Hepatocyte (in vitro differentiated cells): ENCODE measurements at regions not wholly inside any gene's neighbourhood (a gene's known extent, or its start where the extent isn't known, plus 50 kb on each side); places are given as distances from the start of the nearest gene placed in this dataset.

Experiments used
- DNase-seq: peaks from one replicate; pipeline ENCODE4 v3.0.0-alpha.2; 2016; ENCODE audit warnings: low spot score
- H2AFZ ChIP-seq: fragments of 200-600 bp; sonication (generic); 2 replicates; pipeline ENCODE4 v1.6.0; 2016; ENCODE audit warnings: antibody characterized with exemption, mild to moderate bottlenecking
- H3K27ac ChIP-seq: fragments of 200-600 bp; sonication (generic); 2 replicates; pipeline ENCODE4 v1.5.1; 2016; ENCODE audit warnings: mild to moderate bottlenecking
- H3K27me3 ChIP-seq: fragments of 200-600 bp; sonication (generic); 2 replicates; pipeline ENCODE4 v1.6.1; 2016
- H3K36me3 ChIP-seq: fragments of 200-600 bp; sonication (generic); replicated peaks from 2 replicates; pipeline ENCODE4 v1.5.1; 2016; ENCODE audit warnings: low read depth; ENCODE audit not compliant: insufficient read depth
- H3K4me1 ChIP-seq: fragments of 200-600 bp; sonication (generic); 2 replicates; pipeline ENCODE4 v1.5.1; 2016; ENCODE audit warnings: mild to moderate bottlenecking, moderate library complexity; ENCODE audit not compliant: insufficient read depth
- H3K4me2 ChIP-seq: fragments of 200-600 bp; sonication (generic); 2 replicates; pipeline ENCODE4 v1.6.0; 2016
- H3K4me3 ChIP-seq: fragments of 200-600 bp; sonication (generic); 2 replicates; pipeline ENCODE4 v1.5.1; 2016; ENCODE audit warnings: mild to moderate bottlenecking
- H3K79me2 ChIP-seq: fragments of 200-600 bp; sonication (generic); 2 replicates; pipeline ENCODE4 v1.6.0; 2017; ENCODE audit warnings: mild to moderate bottlenecking
- H3K9me2 ChIP-seq: fragments of 200-600 bp; sonication (generic); replicated peaks from 2 replicates; pipeline ENCODE4 v1.6.0; 2017; ENCODE audit warnings: mild to moderate bottlenecking; ENCODE audit not compliant: insufficient read depth
- H3K9me3 ChIP-seq: fragments of 200-600 bp; sonication (generic); 2 replicates; pipeline ENCODE4 v1.5.1; 2016; ENCODE audit warnings: low read depth, mild to moderate bottlenecking
- H4K20me1 ChIP-seq: fragments of 200-600 bp; sonication (generic); 2 replicates; pipeline ENCODE4 v1.6.0; 2016; ENCODE audit warnings: mild to moderate bottlenecking; ENCODE audit not compliant: insufficient read depth, poor library complexity, severe bottlenecking
- CTCF ChIP-seq: fragments of 200-600 bp; sonication (generic); IDR thresholded peaks from 2 replicates; pipeline ENCODE4 v1.5.1; 2016; ENCODE audit warnings: antibody characterized with exemption, mild to moderate bottlenecking; ENCODE audit not compliant: poor library complexity
- EZH2 ChIP-seq: fragments of 200-600 bp; sonication (generic); IDR thresholded peaks from 2 replicates; pipeline ENCODE4 v1.6.1; 2016; ENCODE audit warnings: antibody characterized with exemption, mild to moderate bottlenecking, borderline replicate concordance
- EZH2phosphoT487 ChIP-seq: fragments of 200-600 bp; sonication (generic); IDR thresholded peaks from one replicate; pipeline ENCODE4 v1.6.1; 2018; ENCODE audit warnings: antibody characterized with exemption, mild to moderate bottlenecking, low read depth, moderate library complexity; ENCODE audit not compliant: unreplicated experiment, severe bottlenecking
- WGBS: methylation state at CpG from one replicate; pipeline ENCODE4 v1.1.6; 2016; ENCODE audit warnings: low lambda C conversion rate; ENCODE audit errors: missing lambda C conversion rate; 5-methylcytosine and 5-hydroxymethylcytosine counted together

- no peaks in the 10 kb centered on the region for H3K36me3 ChIP-seq
- no peak overlapping the region for H2AFZ ChIP-seq
- no peaks in the 10 kb centered on the region for H4K20me1 ChIP-seq
- no peaks in the 10 kb centered on the region for H3K4me1 ChIP-seq
- no peak overlapping the region for H3K4me2 ChIP-seq
- no peak overlapping the region for H3K4me3 ChIP-seq
- no peaks in the 10 kb centered on the region for H3K79me2 ChIP-seq
- DNase-seq = no peak
- TF ChIP-seq EZH2phosphoT487 (no peak), CTCF (no peak), EZH2 (no peak)
- H3K9me3 ChIP-seq = no peaks in the 10 kb centered on the region
- no peak overlapping the region for H3K27ac ChIP-seq
- no peaks in the 10 kb centered on the region for H3K27me3 ChIP-seq
- no peaks in the 10 kb centered on the region for H3K9me2 ChIP-seq
These were observed 271.8 kb downstream of the HLX start for GRCh38 chr1:221150996-221151395.

DNA sequence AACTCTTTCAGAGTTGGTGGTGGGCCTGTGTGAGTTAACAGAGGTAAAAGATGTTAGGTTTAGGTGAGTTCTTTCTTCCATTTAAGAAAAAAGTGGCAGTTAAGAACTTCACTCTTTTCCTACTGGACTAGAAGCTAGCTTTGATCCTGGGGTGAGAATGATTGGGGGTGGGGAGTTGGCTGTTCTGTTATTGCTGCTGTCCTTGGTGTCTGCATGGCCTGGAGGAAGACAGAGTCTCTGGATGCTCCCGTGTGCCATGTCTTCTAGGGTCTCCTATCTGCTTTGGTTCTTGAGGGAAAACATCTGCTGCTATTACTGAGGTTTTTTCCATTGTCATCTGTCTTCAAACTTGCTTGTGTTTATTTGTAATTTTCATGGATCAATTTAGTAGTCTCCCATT, 275.7 kb downstream of the HLX start:
- no peaks in the 10 kb centered on the region for H3K9me2 ChIP-seq
- no peaks in the 10 kb centered on the region for H3K9me3 ChIP-seq
- no peaks in the 10 kb centered on the region for H3K4me1 ChIP-seq
- no peaks in the 10 kb centered on the region for H4K20me1 ChIP-seq
- TF ChIP-seq CTCF (no peak), EZH2phosphoT487 (no peak), EZH2 (no peak)
- H3K4me2 ChIP-seq = no peak overlapping the region
- no peaks in the 10 kb centered on the region for H3K27me3 ChIP-seq
- no peak overlapping the region for H2AFZ ChIP-seq
- no peaks in the 10 kb centered on the region for H3K36me3 ChIP-seq
- H3K27ac ChIP-seq = no peak overlapping the region
- H3K4me3 ChIP-seq = no peak overlapping the region
- WGBS = 35% methylated on average over 1 of the region's 1 CpG
- no peaks in the 10 kb centered on the region for H3K79me2 ChIP-seq
- no peak for DNase-seq

- Histone ChIP-seq H3K79me2 (no peaks in the 10 kb centered on the region), H3K4me1 (no peaks in the 10 kb centered on the region), H3K4me3 (no peak overlapping the region), H4K20me1 (no peaks in the 10 kb centered on the region), H3K36me3 (no peaks in the 10 kb centered on the region), H3K27me3 (no peaks in the 10 kb centered on the region), H3K9me2 (no peaks in the 10 kb centered on the region), H3K27ac (no peak overlapping the region), H3K4me2 (no peak overlapping the region), H2AFZ (no peak overlapping the region), H3K9me3 (no peaks in the 10 kb centered on the region)
- TF ChIP-seq CTCF (no peak), EZH2 (no peak), EZH2phosphoT487 (no peak)
- no peak for DNase-seq
- WGBS = 67% methylated on average over 6 of the region's 6 CpGs
These were observed 278.0 kb downstream of the HLX start for GRCh38 chr1:221157026-221157761.

GRCh38 chr1:221159608-221160007, 280.4 kb downstream of the HLX start:
- Histone ChIP-seq H3K9me2 (no peaks in the 10 kb centered on the region), H3K4me1 (no peaks in the 10 kb centered on the region), H3K36me3 (no peaks in the 10 kb centered on the region), H4K20me1 (no peaks in the 10 kb centered on the region), H3K4me3 (no peak overlapping the region), H3K27me3 (no peaks in the 10 kb centered on the region), H3K27ac (no peak overlapping the region), H3K9me3 (no peaks in the 10 kb centered on the region), H3K79me2 (no peaks in the 10 kb centered on the region), H3K4me2 (no peak overlapping the region), H2AFZ (no peak overlapping the region)
- WGBS = 93% methylated on average over 2 of the region's 2 CpGs
- TF ChIP-seq CTCF = no peak
- TF ChIP-seq EZH2phosphoT487 = no peak
- no peak for TF ChIP-seq EZH2
- no peak for DNase-seq
